Neural progenitor cell (in vitro differentiated cells): ENCODE measurements at regions not wholly inside any gene's neighbourhood (a gene's known extent, or its start where the extent isn't known, plus 50 kb on each side); places are given as distances from the start of the nearest gene placed in this dataset.

Experiments
- DNase-seq: peaks from one replicate; pipeline ENCODE4 v3.0.0-alpha.2; 2016; ENCODE audit warnings: low spot score
- H2AFZ ChIP-seq: fragments of 200-600 bp; sonication (generic); replicated peaks from 2 replicates; pipeline ENCODE4 v1.6.1; 2016; ENCODE audit warnings: antibody characterized with exemption
- H3F3A ChIP-seq: fragments of 200-600 bp; sonication (generic); 2 replicates; pipeline ENCODE4 v1.6.1; 2016; ENCODE audit warnings: antibody characterized with exemption, low read depth
- H3K27ac ChIP-seq: fragments of 200-600 bp; sonication (generic); 2 replicates; pipeline ENCODE4 v1.5.1; 2016; ENCODE audit warnings: mild to moderate bottlenecking
- H3K27me3 ChIP-seq: fragments of 200-600 bp; sonication (generic); 2 replicates; pipeline ENCODE4 v1.6.1; 2016; ENCODE audit warnings: mild to moderate bottlenecking, moderate library complexity
- H3K36me3 ChIP-seq: fragments of 200-600 bp; sonication (generic); 2 replicates; pipeline ENCODE4 v1.5.1; 2016
- H3K4me1 ChIP-seq: fragments of 200-600 bp; sonication (generic); 2 replicates; pipeline ENCODE4 v1.6.1; 2016; ENCODE audit warnings: mixed run types
- H3K4me2 ChIP-seq: fragments of 200-600 bp; sonication (generic); 2 replicates; pipeline ENCODE4 v1.6.1; 2016
- H3K4me3 ChIP-seq: fragments of 200-600 bp; sonication (generic); 2 replicates; pipeline ENCODE4 v1.5.1; 2016
- H3K79me2 ChIP-seq: fragments of 200-600 bp; sonication (generic); 2 replicates; pipeline ENCODE4 v1.6.1; 2016; ENCODE audit warnings: low read depth
- H3K9ac ChIP-seq: fragments of 200-600 bp; sonication (generic); 2 replicates; pipeline ENCODE4 v1.6.1; 2016
- H3K9me3 ChIP-seq: fragments of 200-600 bp; sonication (generic); 2 replicates; pipeline ENCODE4 v1.5.1; 2016; ENCODE audit warnings: low read depth
- H4K20me1 ChIP-seq: fragments of 200-600 bp; sonication (generic); 2 replicates; pipeline ENCODE4 v1.6.1; 2016; ENCODE audit warnings: low read depth
- H3K27ac Mint-ChIP-seq: 3 replicates; pipeline ENCODE4 v1.8.0; 2021; ENCODE audit warnings: mixed read lengths
- H3K27me3 Mint-ChIP-seq: 2 replicates; pipeline ENCODE4 v1.8.0; 2022; ENCODE audit warnings: low read depth, mild to moderate bottlenecking, inconsistent platforms, moderate library complexity, mixed read lengths; ENCODE audit not compliant: insufficient read depth
- H3K36me3 Mint-ChIP-seq: 3 replicates; pipeline ENCODE4 v1.8.0; 2021; ENCODE audit warnings: mixed read lengths
- H3K4me1 Mint-ChIP-seq: 3 replicates; pipeline ENCODE4 v1.8.0; 2021; ENCODE audit warnings: mixed read lengths
- H3K4me3 Mint-ChIP-seq: 3 replicates; pipeline ENCODE4 v1.8.0; 2021; ENCODE audit warnings: mild to moderate bottlenecking, moderate library complexity, mixed read lengths
- H3K9me3 Mint-ChIP-seq: 3 replicates; pipeline ENCODE4 v1.8.0; 2020; ENCODE audit warnings: mixed read lengths
- CTCF ChIP-seq: fragments of 200-600 bp; sonication (generic); IDR thresholded peaks from 2 replicates; pipeline ENCODE4 v1.5.1; 2017; ENCODE audit warnings: antibody characterized with exemption, mild to moderate bottlenecking
- EZH2 ChIP-seq: fragments of 200-600 bp; sonication (generic); IDR thresholded peaks from 2 replicates; pipeline ENCODE4 v1.6.1; 2017; ENCODE audit warnings: antibody characterized with exemption, mild to moderate bottlenecking, moderate library complexity
- EZH2phosphoT487 ChIP-seq: fragments of 200-600 bp; sonication (generic); IDR thresholded peaks from 2 replicates; pipeline ENCODE4 v1.6.1; 2017; ENCODE audit warnings: antibody characterized with exemption

- H3K79me2 ChIP-seq, result no peaks in the 10 kb centered on the region
- H2AFZ ChIP-seq, result no peak overlapping the region
- no peak for DNase-seq
- Mint-ChIP-seq H3K9me3 (no peaks in the 10 kb centered on the region), H3K4me1 (peaks cover 4% of the 10 kb centered on the region), H3K4me3 (no peak overlapping the region), H3K36me3 (no peaks in the 10 kb centered on the region), H3K27ac (no peak overlapping the region), H3K27me3 (no peaks in the 10 kb centered on the region)
- no peak overlapping the region for H3K4me2 ChIP-seq
- no peak overlapping the region for H3K27ac ChIP-seq
- TF ChIP-seq CTCF, result no peak
- TF ChIP-seq EZH2phosphoT487, result no peak
- no peak for TF ChIP-seq EZH2
- H3K36me3 ChIP-seq, result no peaks in the 10 kb centered on the region
- H3K4me1 ChIP-seq, result no peaks in the 10 kb centered on the region
- H3F3A ChIP-seq, result no peaks in the 10 kb centered on the region
- no peak overlapping the region for H3K4me3 ChIP-seq
- H3K9me3 ChIP-seq, result no peaks in the 10 kb centered on the region
- H3K9ac ChIP-seq, result no peak overlapping the region
- H3K27me3 ChIP-seq, result no peaks in the 10 kb centered on the region
- no peaks in the 10 kb centered on the region for H4K20me1 ChIP-seq
These were observed 103.6 kb upstream of the SPATA12 start for GRCh38 chr3:56956906-56957305.

- no peak overlapping the region for H3K4me3 ChIP-seq
- no peaks in the 10 kb centered on the region for H3K27me3 ChIP-seq
- no peaks in the 10 kb centered on the region for H4K20me1 ChIP-seq
- no peak overlapping the region for H2AFZ ChIP-seq
- Mint-ChIP-seq H3K4me1 (peaks cover 4% of the 10 kb centered on the region), H3K9me3 (no peaks in the 10 kb centered on the region), H3K36me3 (no peaks in the 10 kb centered on the region), H3K4me3 (no peak overlapping the region), H3K27ac (no peak overlapping the region), H3K27me3 (no peaks in the 10 kb centered on the region)
- no peaks in the 10 kb centered on the region for H3K9me3 ChIP-seq
- TF ChIP-seq CTCF (no peak), EZH2 (no peak), EZH2phosphoT487 (no peak)
- no peaks in the 10 kb centered on the region for H3K36me3 ChIP-seq
- H3K27ac ChIP-seq, result no peak overlapping the region
- no peaks in the 10 kb centered on the region for H3K4me1 ChIP-seq
- no peak for DNase-seq
- H3F3A ChIP-seq, result no peaks in the 10 kb centered on the region
- no peak overlapping the region for H3K9ac ChIP-seq
- no peak overlapping the region for H3K4me2 ChIP-seq
- H3K79me2 ChIP-seq, result no peaks in the 10 kb centered on the region
These were observed 104.9 kb upstream of the SPATA12 start for GRCh38 chr3:56955492-56956111.

GRCh38 chr3:56954125-56954524 is 106.3 kb upstream of the SPATA12 start:
- no peaks in the 10 kb centered on the region for H3K27me3 Mint-ChIP-seq
- no peak overlapping the region for H2AFZ ChIP-seq

More at GRCh38 chr3:56954125-56954524, 106.3 kb upstream of the SPATA12 start:
- Histone ChIP-seq H3F3A (no peaks in the 10 kb centered on the region), H3K27ac (no peak overlapping the region), H3K9ac (no peak overlapping the region), H4K20me1 (no peaks in the 10 kb centered on the region), H3K4me1 (no peaks in the 10 kb centered on the region), H3K36me3 (no peaks in the 10 kb centered on the region), H3K4me2 (no peak overlapping the region), H3K79me2 (no peaks in the 10 kb centered on the region), H3K4me3 (no peak overlapping the region), H3K9me3 (no peaks in the 10 kb centered on the region), H3K27me3 (no peaks in the 10 kb centered on the region)
- DNase-seq, result no peak
- no peaks in the 10 kb centered on the region for H3K36me3 Mint-ChIP-seq
- H3K9me3 Mint-ChIP-seq, result no peaks in the 10 kb centered on the region
- TF ChIP-seq EZH2, result no peak
- TF ChIP-seq CTCF, result no peak
- TF ChIP-seq EZH2phosphoT487, result no peak
- H3K4me3 Mint-ChIP-seq, result no peak overlapping the region
- H3K4me1 Mint-ChIP-seq, result peaks cover 4% of the 10 kb centered on the region
- no peak overlapping the region for H3K27ac Mint-ChIP-seq
